Liver (tissue), 8 donors: ENCODE measurements at regions not wholly inside any gene's neighbourhood (a gene's known extent, or its start where the extent isn't known, plus 50 kb on each side); places are given as distances from the start of the nearest gene placed in this dataset.

ENCODE experiments used
- DNase-seq: peaks from one replicate; pipeline ENCODE4 v3.0.0-alpha.2; 2017; ENCODE audit warnings: low spot score
- H3K27ac ChIP-seq, 2 donors: one replicate each; pipeline ENCODE4 v1.7.0; 2013; ENCODE audit warnings: inconsistent platforms in 2 of 2, low read length in 2 of 2, control low read depth in 1 of 2, low read depth in 1 of 2, mild to moderate bottlenecking in 1 of 2
- H3K27me3 ChIP-seq, 4 donors: one replicate each; pipeline versions ENCODE4 v1.6.1 to v1.7.0; 2013; ENCODE audit warnings: low read length in 3 of 4, inconsistent platforms in 1 of 4, mild to moderate bottlenecking in 1 of 4, moderate library complexity in 1 of 4; ENCODE audit not compliant: control insufficient read depth in 4 of 4, insufficient read depth in 4 of 4
- H3K36me3 ChIP-seq, 4 donors: one replicate each; pipeline versions ENCODE4 v1.6.1 to v1.7.0; 2013; ENCODE audit warnings: low read length in 3 of 4, mild to moderate bottlenecking in 3 of 4, low read depth in 1 of 4, moderate library complexity in 1 of 4; ENCODE audit not compliant: control insufficient read depth in 4 of 4, insufficient read depth in 3 of 4
- H3K4me1 ChIP-seq, 4 donors: one replicate each; pipeline versions ENCODE4 v1.6.1 to v1.7.0; 2013; ENCODE audit warnings: low read length in 3 of 4, mild to moderate bottlenecking in 3 of 4, moderate library complexity in 1 of 4; ENCODE audit not compliant: control insufficient read depth in 4 of 4, insufficient read depth in 4 of 4
- H3K4me3 ChIP-seq, 3 donors: one replicate each; pipeline versions ENCODE4 v1.6.1 to v1.7.0; 2013; ENCODE audit warnings: low read length in 3 of 3, control low read depth in 1 of 3, low read depth in 1 of 3, mild to moderate bottlenecking in 1 of 3
- H3K9ac ChIP-seq, 2 donors: one replicate each; pipeline ENCODE4 v1.7.0; 2013; ENCODE audit warnings: low read length in 2 of 2, mild to moderate bottlenecking in 2 of 2, moderate library complexity in 2 of 2, control low read depth in 1 of 2, low read depth in 1 of 2
- H3K9me3 ChIP-seq, 4 donors: one replicate each; pipeline versions ENCODE4 v1.6.1 to v1.7.0; 2013; ENCODE audit warnings: low read length in 3 of 4; ENCODE audit not compliant: control insufficient read depth in 4 of 4
- EGR1 ChIP-seq, 2 donors: IDR thresholded peaks; 2 replicates each; pipeline ENCODE4 v1.6.1; 2016 to 2018; ENCODE audit warnings: antibody characterized with exemption in 2 of 2, low read depth in 2 of 2
- FOXA1 ChIP-seq: IDR thresholded peaks from 2 replicates; pipeline ENCODE4 v1.6.1; 2016; ENCODE audit warnings: antibody characterized with exemption
- FOXA2 ChIP-seq: IDR thresholded peaks from 2 replicates; pipeline ENCODE4 v1.6.1; 2016; ENCODE audit warnings: antibody characterized with exemption
- HNF4A ChIP-seq, 2 donors: conservative IDR thresholded peaks; 2 replicates each; pipeline ENCODE4 v1.6.1; 2016; ENCODE audit warnings: antibody characterized with exemption in 2 of 2, mild to moderate bottlenecking in 2 of 2
- HNF4G ChIP-seq: IDR thresholded peaks from 2 replicates; pipeline ENCODE4 v1.6.1; 2016; ENCODE audit warnings: antibody characterized with exemption
- JUND ChIP-seq, 2 donors: IDR thresholded peaks; 2 replicates each; pipeline ENCODE4 v1.6.1; 2016; ENCODE audit warnings: antibody characterized with exemption in 2 of 2
- NR2F2 ChIP-seq: IDR thresholded peaks from 2 replicates; pipeline ENCODE4 v1.6.1; 2016; ENCODE audit warnings: antibody characterized with exemption
- RAD21 ChIP-seq, 2 donors: IDR thresholded peaks; 2 replicates each; pipeline ENCODE4 v1.6.1; 2016; ENCODE audit warnings: antibody characterized with exemption in 2 of 2, mild to moderate bottlenecking in 2 of 2
- RXRA ChIP-seq, 2 donors: IDR thresholded peaks; 2 replicates each; pipeline ENCODE4 v1.6.1; 2017 to 2018; ENCODE audit warnings: antibody characterized with exemption in 2 of 2, mild to moderate bottlenecking in 1 of 2
- YY1 ChIP-seq: IDR thresholded peaks from 2 replicates; pipeline ENCODE4 v1.6.1; 2016; ENCODE audit warnings: antibody characterized with exemption, mild to moderate bottlenecking
- WGBS: extraction: QIAGEN DNeasy Blood & Tissue Kit; methylation state at CpG from one replicate; pipeline ENCODE4 v1.1.7; 2013; 5-methylcytosine and 5-hydroxymethylcytosine counted together
- TF ChIP-seq, protein P1 (sequence below): IDR thresholded peaks from 2 replicates; pipeline ENCODE4 v1.6.1; 2016; ENCODE audit warnings: antibody characterized with exemption
- TF ChIP-seq, protein P2 (sequence below): fragments of 150-350 bp; IDR thresholded peaks from 2 replicates; pipeline ENCODE4 v1.5.1; 2017; ENCODE audit warnings: improper control_type of control experiment, low read depth, low read length; ENCODE audit not compliant: missing input control
- donor health status: healthy.
- donor health status: healthy.
- donor health status: healthy.
- donor health status: healthy.
- donor health status: healthy.

DNA sequence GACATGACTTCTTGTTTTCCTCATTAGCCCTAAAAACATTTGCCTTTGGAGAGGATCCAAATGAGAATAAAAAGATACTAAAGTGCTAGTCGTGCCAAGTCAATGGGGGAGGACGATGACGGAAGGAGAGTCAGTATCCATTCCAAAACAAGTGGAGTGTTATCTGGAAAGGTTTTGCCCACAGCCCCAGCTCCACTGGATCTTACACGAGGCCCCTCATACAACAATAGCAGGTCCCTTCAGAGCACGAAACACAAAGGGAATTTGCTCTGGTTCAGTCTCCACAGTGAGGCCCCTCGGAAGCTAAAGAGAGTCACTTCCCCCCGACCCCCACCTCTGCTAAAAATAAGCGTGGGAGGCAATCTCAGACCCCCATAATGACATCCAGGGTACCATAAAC, 496.9 kb upstream of the ZFHX3 start (continued):
- TF ChIP-seq, protein P1, sequence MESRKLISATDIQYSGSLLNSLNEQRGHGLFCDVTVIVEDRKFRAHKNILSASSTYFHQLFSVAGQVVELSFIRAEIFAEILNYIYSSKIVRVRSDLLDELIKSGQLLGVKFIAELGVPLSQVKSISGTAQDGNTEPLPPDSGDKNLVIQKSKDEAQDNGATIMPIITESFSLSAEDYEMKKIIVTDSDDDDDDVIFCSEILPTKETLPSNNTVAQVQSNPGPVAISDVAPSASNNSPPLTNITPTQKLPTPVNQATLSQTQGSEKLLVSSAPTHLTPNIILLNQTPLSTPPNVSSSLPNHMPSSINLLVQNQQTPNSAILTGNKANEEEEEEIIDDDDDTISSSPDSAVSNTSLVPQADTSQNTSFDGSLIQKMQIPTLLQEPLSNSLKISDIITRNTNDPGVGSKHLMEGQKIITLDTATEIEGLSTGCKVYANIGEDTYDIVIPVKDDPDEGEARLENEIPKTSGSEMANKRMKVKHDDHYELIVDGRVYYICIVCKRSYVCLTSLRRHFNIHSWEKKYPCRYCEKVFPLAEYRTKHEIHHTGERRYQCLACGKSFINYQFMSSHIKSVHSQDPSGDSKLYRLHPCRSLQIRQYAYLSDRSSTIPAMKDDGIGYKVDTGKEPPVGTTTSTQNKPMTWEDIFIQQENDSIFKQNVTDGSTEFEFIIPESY, result no peak
- TF ChIP-seq NR2F2, result no peak
- TF ChIP-seq EGR1 (IDR thresholded peaks at IDR 0.05; ENCODE audit: low read depth in 2 of 2), result no peak
- TF ChIP-seq FOXA1, result no peak
- TF ChIP-seq JUND (IDR thresholded peaks at IDR 0.05), result no peak

DNA sequence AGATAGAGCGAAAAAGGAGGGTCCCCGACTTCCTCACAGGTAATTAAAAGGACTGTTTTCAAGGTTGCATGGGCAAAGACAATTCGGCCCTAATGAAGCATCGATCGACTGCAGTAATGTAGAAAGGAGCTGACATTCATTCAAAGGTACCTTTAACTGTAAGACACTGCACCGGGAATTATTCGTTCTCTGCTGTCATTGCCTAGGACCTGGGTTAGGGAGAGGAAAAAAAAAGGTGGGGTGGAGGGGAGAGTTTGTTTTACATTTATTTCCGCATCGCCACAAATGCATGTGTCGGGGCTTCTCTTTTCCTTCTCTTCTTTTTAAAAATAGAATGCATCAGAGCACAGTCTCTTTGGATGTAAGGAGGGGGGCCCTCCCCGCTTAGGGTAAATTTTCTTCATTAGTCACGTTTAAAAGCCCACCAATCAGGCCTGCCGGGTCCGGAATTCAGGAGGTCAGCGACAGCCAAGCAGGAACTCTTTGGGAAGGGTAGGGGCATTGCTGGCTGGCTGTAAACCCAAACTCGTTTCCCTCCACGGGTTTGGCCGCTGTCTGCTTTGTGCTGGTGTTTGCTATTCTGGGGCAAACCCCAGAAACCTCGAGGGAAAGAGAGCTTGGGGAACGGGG, 496.2 kb upstream of the ZFHX3 start:
- H3K36me3 ChIP-seq, result no peaks in the 10 kb centered on the region
- no peak overlapping the region for H3K9ac ChIP-seq
- no peaks in the 10 kb centered on the region for H3K9me3 ChIP-seq
- H3K27ac ChIP-seq, result no peak overlapping the region
- peaks cover 0 to 13% (median 0%) of the 10 kb centered on the region in 4 donors for H3K27me3 ChIP-seq
- no peak for DNase-seq
- H3K4me3 ChIP-seq, result no peak overlapping the region
- TF ChIP-seq RXRA (IDR thresholded peaks at IDR 0.05), result no peak
- 27% methylated on average over 20 of the region's 20 CpGs for WGBS
- no peaks in the 10 kb centered on the region for H3K4me1 ChIP-seq

DNA sequence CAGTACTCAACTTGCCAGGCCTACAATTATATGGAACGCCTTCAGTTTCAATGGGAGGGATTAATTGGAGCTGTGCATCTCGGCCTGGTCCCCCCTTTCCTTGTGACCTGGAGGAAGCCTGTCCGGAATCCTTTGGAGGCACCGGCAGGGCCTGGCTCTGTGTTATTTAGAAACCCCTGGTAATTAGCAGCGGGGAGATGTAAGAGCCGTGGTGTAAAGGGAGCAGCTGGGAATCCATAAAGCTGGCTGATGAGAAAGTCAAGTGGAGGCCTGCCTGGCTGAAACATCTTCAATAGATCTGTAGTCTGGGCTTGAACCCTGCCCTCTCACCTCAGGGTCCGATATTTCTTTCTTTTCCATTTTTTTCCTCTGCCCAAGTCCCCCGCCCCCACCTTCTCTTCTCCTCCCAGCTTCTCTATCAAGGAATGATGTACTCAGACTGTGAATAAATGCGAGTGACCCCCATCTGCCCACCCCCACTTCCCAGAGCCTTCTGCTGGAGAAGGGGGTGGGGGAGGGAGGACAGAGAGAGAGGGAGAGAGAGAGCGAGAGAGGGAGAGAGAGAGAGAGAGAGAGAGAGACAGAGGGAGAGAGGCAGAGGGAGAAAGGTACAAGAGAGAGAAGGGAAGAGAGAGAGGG, 495.5 kb upstream of the ZFHX3 start:
- H3K27ac ChIP-seq, result no peak overlapping the region
- H3K9me3 ChIP-seq, result no peaks in the 10 kb centered on the region
- H3K4me3 ChIP-seq, result no peak overlapping the region
- H3K9ac ChIP-seq, result no peak overlapping the region
- H3K36me3 ChIP-seq, result no peaks in the 10 kb centered on the region
- peaks cover 0 to 13% (median 0%) of the 10 kb centered on the region in 4 donors for H3K27me3 ChIP-seq
- WGBS, result 56% methylated on average over 10 of the region's 10 CpGs
- DNase-seq, result no peak
- no peak for TF ChIP-seq HNF4A (conservative IDR thresholded peaks at IDR 0.05)
- no peak for TF ChIP-seq HNF4G
- TF ChIP-seq YY1, result no peak
- TF ChIP-seq RXRA (IDR thresholded peaks at IDR 0.05), result no peak
- no peak for TF ChIP-seq FOXA2
- TF ChIP-seq, protein P2, sequence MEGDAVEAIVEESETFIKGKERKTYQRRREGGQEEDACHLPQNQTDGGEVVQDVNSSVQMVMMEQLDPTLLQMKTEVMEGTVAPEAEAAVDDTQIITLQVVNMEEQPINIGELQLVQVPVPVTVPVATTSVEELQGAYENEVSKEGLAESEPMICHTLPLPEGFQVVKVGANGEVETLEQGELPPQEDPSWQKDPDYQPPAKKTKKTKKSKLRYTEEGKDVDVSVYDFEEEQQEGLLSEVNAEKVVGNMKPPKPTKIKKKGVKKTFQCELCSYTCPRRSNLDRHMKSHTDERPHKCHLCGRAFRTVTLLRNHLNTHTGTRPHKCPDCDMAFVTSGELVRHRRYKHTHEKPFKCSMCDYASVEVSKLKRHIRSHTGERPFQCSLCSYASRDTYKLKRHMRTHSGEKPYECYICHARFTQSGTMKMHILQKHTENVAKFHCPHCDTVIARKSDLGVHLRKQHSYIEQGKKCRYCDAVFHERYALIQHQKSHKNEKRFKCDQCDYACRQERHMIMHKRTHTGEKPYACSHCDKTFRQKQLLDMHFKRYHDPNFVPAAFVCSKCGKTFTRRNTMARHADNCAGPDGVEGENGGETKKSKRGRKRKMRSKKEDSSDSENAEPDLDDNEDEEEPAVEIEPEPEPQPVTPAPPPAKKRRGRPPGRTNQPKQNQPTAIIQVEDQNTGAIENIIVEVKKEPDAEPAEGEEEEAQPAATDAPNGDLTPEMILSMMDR, result no peak
- no peak for TF ChIP-seq RAD21 (IDR thresholded peaks at IDR 0.05)
- no peaks in the 10 kb centered on the region for H3K4me1 ChIP-seq

DNA sequence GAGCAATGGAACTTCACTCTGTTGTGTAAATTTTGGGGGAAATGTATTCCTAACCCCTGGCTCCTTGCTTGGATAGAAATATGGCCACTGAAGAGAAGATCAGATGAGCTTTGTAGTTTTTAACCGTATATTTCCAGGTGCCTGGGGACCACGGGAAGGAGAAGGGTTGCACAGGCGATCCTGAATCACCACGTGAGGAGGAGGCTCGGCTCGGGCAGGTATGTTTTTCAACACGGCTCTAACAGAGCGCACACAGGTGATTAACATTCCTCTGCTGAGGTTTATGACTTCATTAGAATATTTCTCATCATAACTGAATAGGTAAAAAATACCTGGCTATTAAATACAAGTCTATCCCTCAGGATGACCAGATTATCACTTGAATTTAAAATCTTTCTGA, 495.0 kb upstream of the ZFHX3 start:
- DNase-seq, result no peak
- Histone ChIP-seq H3K9ac (no peak overlapping the region), H3K36me3 (no peaks in the 10 kb centered on the region), H3K27ac (no peak overlapping the region), H3K4me1 (no peaks in the 10 kb centered on the region), H3K4me3 (no peak overlapping the region), H3K9me3 (no peaks in the 10 kb centered on the region), H3K27me3 (peaks cover 0 to 12% (median 0%) of the 10 kb centered on the region in 4 donors)
- 76% methylated on average over 8 of the region's 8 CpGs for WGBS
- TF ChIP-seq, protein P1, result no peak
- no peak for TF ChIP-seq NR2F2
